ENCODE measurements at regions not wholly inside any gene's neighbourhood (a gene's known extent, or its start where the extent isn't known, plus 50 kb on each side); places are given as distances from the start of the nearest gene placed in this dataset.
A peak's percentile ranks its signal among the peaks of the same experiment; 100 is the strongest.

DNA sequence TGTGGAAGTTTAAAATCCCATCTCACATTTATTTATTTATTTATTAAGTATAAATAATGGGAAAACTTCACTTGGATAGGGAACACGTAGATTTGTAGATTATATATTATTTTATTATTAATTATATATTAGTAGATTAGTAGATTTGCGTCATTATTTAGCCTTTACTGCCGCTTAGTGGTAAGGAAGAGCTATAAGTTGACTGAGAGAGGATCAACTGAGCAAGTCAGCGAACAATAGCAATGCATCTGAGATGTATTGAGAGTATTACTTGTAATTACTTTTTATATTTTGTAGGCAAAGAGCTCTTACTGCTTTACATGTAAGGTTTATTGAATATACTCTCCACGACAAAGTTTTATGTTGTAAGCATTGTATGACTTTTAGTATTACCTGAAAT lies 244.5 kb upstream of the ANKRD30A start:
- H3K9ac ChIP-seq (replicated peaks; ENCODE audit: extremely low read depth, insufficient read depth, low read length), result no peak overlapping the region
- TF ChIP-seq POLR2AphosphoS5 (IDR thresholded peaks at IDR 0.05; ENCODE audit: insufficient read depth, low read depth, low read length) (no peak), POLR2A (IDR thresholded peaks at IDR 0.05; ENCODE audit: low read depth, low read length) (no peak), FOS (IDR thresholded peaks at IDR 0.05; ENCODE audit: borderline replicate concordance, insufficient read depth, low read length) (no peak), CTCF (IDR thresholded peaks at IDR 0.05; ENCODE audit: extremely low read depth in 1 of 2, insufficient read depth in 1 of 2, low read depth in 1 of 2, low read length in 2 of 2) (peak; percentile 14 to 48)
- TF ChIP-seq, protein P1, sequence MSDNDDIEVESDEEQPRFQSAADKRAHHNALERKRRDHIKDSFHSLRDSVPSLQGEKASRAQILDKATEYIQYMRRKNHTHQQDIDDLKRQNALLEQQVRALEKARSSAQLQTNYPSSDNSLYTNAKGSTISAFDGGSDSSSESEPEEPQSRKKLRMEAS (IDR thresholded peaks at IDR 0.05; ENCODE audit: insufficient read depth, insufficient read length), result no peak
- no peak overlapping the region for H3K4me3 ChIP-seq (replicated peaks in 1 of 3; ENCODE audit: insufficient read depth in 1 of 3, low read depth in 1 of 3, low read length in 3 of 3)
- H4K20me1 ChIP-seq (replicated peaks; ENCODE audit: control insufficient read depth, extremely low read depth, insufficient read depth, low read length), result no peaks in the 10 kb centered on the region
- no TSS peak for BruUV-seq (replicated peaks)
- no peaks in the 10 kb centered on the region for H3K9me3 ChIP-seq (replicated peaks; ENCODE audit: control insufficient read depth, insufficient read depth, low read length)
- H3K27ac ChIP-seq (ENCODE audit: insufficient read depth, low read depth, low read length), result no peak overlapping the region
- DNase-seq (ENCODE audit: low read depth, low spot score), result peak; percentile 20
- no peaks in the 10 kb centered on the region for H3K9me1 ChIP-seq (replicated peaks; ENCODE audit: control insufficient read depth, extremely low read depth, insufficient read depth, low read length)
- dilution Hi-C loops (cut with MboI; ENCODE audit: extremely low pct_ligation_motif_present, low sequenced_read_pairs), result no loop called here
- POLR2A ChIA-PET, result interaction anchor here (0.6 kb wide), 1 partner anchor 1317 kb away, joined by 3 read pairs; no protein-coding TSS in a partner anchor
- CTCF ChIA-PET, result interaction anchor here (0.6 to 4.0 kb wide), 22 partner anchors 9 to 1886 kb away, joined by 3 to 105 read pairs (median 6); no protein-coding TSS in a partner anchor
- H2AFZ ChIP-seq (ENCODE audit: low read depth, low read length), result no peak overlapping the region
- intact Hi-C loops (cut with micrococcal nuclease), result loop anchor here (1.0 to 10.0 kb wide), 2 partner anchors 1246 to 1306 kb away; no protein-coding TSS in a partner anchor
- no peak overlapping the region for H3K4me2 ChIP-seq (ENCODE audit: insufficient read depth, low read length)
- no peaks in the 10 kb centered on the region for H3K4me1 ChIP-seq (ENCODE audit: control insufficient read depth, extremely low read depth, insufficient read depth, low read length)
- H3K36me3 ChIP-seq (ENCODE audit: control insufficient read depth in 2 of 2, extremely low read depth in 1 of 2, insufficient read depth in 2 of 2, low read length in 2 of 2), result no peaks in the 10 kb centered on the region
- H3K79me2 ChIP-seq (ENCODE audit: control insufficient read depth, insufficient read depth, low read length), result no peaks in the 10 kb centered on the region
- FAIRE-seq, result no peak
- peaks cover 0 to 4% of the 10 kb centered on the region in 2 experiments for H3K27me3 ChIP-seq (ENCODE audit: control insufficient read depth in 2 of 2, insufficient read depth in 2 of 2, low read length in 2 of 2)

All from endothelial cell of umbilical vein (primary cell).